ENCODE measurements at regions not wholly inside any gene's neighbourhood (a gene's known extent, or its start where the extent isn't known, plus 50 kb on each side); places are given as distances from the start of the nearest gene placed in this dataset.
"Not testable (repeated sequence)": the region's sequence is repeated elsewhere in the genome, so short reads cannot be mapped to it uniquely, and the experiment has no call there.

DNA sequence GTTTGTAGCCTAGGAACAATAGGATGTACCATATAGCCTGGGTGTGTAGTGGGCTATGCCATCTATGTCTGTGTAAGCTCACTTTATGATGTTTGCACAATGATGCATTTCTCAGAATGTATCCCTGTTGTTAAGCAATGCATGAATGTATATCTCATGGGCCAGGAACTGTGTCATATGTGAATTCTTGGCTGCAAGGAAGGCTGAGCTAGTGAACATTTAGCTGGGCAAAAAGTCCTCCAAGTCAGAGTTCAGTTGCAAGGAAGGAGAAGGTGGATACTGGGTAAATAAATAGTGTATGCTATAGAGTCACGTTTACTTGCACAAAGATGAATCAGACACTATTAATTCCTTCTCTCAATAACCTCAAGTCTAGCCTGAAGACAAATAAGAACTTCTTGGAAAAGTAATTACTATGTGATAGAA lies 136.1 kb downstream of the EHF start:
- DNase-seq (ENCODE audit: low read depth in 2 of 3, low spot score in 2 of 3) = no peak

DNA sequence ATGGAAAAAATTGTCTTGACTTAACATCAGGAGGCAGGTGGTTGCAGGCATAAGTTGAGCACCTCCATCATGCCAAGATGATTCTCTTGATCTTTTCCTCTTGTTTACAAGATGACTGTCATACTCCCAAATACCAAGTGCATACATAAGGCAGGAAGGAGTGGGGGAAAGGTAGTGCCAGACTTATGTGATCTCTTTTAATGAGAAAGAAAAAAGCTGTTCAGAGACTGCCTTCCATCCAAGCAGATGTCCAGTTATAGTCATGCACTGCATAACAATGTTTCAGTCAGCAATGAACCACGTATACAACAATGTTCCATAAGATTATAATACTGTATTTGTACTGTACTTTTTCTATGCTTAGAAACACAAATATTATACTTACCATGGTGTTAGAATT lies 135.7 kb downstream of the EHF start:
- no peak for DNase-seq (ENCODE audit: low read depth in 2 of 3, low spot score in 2 of 3)

DNA sequence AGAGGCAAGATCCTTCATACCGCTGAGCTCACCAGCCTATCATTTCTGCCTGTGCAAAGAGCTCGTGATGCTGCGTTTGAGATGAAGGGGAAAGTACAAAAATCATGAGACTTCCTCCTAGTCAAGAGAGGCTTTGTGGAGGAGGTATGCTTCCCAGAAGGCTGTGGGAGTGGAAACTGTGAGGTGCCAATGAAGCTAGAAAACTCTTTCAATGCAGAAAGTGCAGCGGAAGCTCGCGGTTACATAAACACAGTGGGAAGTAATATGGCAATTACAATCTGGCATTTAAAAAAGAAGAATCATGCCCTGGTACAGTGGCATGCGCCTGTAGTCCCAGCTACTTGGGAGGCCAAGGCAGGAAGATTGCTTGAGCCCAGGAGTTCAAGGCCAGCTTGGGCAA lies 134.8 kb downstream of the EHF start:
- no peak for DNase-seq (ENCODE audit: low read depth in 2 of 3, low spot score in 2 of 3)

DNA sequence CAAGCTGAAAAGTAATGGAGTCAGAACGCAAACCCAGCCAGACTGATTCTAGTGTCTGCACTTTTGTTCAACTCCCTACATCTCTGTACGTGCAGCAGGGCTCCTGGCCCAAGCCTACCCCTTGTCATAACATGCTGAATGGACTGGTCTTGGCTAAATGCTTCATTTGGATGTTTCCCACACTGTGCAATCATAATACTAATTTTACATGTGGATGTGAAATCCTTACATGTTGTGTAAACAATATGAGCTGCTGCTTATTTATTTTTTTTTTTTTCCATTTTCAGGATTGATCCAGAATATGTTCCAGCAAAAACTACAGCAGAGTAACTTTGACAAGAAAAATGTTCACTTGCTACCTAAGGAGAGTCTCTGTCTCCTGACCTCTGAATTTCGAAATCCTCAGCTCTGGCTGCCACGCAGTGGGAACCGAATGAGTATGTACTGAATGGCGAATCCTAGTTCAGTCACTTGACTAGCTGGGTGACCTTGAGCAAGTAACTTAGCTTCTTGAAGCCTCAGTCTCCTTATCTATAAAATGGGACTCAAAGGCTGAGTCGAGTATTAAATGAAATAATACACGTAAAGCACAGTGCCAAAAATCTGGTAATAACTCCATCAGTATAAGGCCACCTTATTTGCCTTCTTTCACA lies 133.4 kb downstream of the EHF start:
- no peak for DNase-seq (ENCODE audit: low read depth in 2 of 3, low spot score in 2 of 3)

DNA sequence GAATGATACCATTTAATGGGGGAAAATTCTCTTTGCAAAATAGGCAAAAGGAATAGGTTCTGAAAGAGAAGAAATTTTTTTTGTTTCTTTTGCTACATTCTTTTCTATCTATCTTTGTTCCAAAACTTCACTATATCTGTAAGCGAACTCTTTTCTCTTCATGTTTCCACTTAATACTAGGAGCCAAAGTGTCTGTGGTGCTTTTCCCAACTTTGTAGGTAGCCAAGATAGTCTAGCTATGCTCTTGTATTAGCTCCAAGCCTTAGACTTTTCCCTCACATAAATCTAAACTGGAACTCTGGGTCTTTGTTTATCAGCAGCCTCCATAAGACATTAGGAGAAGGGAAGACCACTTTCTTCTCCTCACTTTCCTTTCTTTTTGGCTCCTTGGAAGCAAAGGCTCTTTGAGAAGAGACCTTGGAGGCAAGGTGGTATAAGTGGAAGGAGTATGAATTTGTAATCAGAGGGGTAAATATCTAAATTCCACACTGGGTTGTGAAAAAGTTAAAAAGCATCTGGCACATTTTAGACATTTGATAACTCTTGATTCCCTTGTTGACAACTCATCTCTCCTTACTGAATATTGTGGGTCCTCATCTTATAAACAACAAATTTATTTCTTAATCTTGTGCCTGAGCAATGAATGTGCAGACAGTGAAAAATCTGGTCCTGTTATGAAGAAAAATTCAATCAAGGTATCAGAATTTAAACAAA lies 130.0 kb downstream of the EHF start:
- DNase-seq (ENCODE audit: low read depth in 2 of 3, low spot score in 2 of 3) = no peak

DNA sequence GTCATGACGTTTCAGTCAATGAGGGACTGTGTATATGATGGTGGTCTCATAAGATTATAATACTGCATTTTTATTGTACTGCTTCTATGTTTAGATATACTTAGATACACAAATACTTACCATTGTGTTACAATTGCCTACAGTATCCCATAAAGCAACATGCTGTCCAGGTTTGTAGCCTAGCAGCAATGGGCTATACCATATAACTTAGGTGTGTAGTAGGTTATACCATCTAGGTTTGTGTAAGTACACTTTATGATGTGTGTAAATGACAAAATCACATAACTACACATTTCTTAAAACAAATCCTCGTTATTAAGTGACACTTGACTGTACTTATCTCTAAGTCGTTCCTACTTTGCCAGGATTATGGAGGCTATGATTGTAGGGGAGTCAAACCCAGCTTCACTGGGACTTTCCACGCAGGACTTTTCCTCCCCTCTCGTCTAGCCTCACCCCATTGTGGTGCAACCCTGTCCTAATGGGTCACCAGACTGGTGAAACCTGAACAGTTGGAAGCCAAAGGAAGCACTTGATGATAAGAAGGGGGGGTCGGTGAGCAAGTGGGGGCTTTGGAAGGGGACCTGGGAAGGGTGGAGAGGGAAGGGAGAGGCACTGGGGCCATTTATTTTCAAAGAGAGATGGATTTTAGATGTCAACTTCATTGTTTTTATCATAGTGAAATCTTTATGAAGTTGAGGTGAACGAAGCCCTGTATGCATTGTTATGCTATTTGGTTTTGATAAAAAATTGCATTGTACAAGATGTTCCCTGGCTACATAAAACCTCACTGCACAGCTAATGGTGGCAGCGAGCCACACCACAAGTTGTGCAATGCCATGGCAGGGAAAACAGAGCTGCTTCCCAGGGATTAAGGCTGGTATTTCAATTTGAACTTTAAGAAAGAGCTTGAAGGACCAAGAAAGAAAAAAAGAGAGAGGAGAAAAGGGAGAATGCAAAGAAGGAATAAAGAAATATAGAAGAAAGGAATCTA lies 129.1 kb downstream of the EHF start:
- peak in 1 of 3 donors; percentile 4 for DNase-seq (ENCODE audit: low read depth in 2 of 3, low spot score in 2 of 3)

DNA sequence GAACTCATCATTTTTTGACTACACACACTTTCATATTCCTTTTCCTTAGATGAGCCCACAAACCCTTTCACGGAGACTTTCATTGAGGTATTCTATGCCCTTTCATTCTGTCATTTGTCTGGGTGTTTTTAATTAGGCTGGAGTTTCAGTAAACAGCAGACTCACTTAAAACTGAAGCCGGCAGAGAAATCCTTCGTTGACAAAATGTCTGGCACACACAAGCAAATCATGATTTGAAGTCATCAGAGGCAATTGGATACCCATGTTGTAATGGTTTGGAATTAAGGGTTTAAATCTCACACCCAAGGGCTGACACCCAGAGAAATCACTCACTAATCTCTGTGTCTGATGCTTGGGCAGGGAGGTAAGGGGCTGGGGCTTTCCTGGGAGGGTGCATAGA lies 127.1 kb downstream of the EHF start:
- no peak for DNase-seq (ENCODE audit: low read depth in 2 of 3, low spot score in 2 of 3)

DNA sequence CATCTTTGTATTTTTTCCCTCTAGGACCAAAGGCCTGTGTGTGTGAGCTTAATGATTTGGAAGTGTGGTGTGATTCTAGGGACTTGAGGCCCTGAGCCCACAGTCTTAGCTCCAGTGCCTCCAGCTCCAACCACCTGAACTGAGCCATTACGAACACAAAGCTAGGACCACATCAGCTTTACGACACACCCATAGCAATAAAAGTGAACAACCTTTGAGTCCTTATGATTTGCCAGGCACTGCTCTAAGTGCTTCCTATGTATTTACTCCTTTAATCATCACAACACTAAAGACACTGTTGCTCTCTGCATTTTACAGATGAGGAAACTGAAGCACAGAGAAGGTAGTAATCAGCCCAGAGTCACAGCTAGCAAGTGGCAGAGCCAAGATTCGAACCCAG lies 126.4 kb downstream of the EHF start:
- DNase-seq (ENCODE audit: low read depth in 2 of 3, low spot score in 2 of 3) = no peak

DNA sequence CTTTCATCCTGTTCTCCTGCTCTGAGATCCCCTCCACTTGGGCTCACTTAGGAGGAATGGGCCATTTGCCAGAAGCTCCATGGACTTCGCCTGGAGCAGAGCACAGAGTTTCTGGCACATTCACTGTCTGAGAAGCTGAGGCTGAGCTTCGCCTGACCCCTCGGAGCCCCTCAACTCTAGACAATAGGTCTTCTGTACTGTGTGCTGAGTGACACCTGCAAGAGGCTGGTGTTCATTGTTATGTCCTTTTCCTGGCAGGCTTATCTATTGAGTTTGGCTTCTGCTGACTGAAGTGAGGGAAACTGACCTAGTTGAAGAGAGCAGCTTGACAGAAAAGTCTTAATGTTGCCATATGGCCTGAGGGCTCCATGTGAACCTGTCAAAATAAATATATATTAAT lies 124.3 kb downstream of the EHF start:
- DNase-seq (ENCODE audit: low read depth in 2 of 3, low spot score in 2 of 3) = no peak

DNA sequence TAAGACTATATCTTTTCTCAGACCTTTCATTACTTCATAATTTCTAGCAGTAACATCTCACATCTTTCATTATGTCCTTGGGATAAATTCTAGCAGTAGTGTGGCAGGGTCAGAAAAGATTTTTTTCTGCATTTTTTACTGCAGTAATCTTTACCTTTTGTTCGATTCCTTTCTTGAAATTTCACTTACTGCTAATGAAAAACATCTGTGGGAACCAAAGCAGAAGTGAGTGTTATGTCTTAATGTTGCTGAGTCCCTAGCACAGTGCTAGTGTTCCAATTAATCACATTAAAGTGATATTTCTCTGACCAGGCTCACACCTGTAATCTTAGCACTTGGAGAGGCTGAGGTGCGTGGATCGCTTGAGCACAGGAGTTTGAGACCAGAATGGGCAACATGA lies 123.6 kb downstream of the EHF start:
- no peak for DNase-seq (ENCODE audit: low read depth in 2 of 3, low spot score in 2 of 3)

DNA sequence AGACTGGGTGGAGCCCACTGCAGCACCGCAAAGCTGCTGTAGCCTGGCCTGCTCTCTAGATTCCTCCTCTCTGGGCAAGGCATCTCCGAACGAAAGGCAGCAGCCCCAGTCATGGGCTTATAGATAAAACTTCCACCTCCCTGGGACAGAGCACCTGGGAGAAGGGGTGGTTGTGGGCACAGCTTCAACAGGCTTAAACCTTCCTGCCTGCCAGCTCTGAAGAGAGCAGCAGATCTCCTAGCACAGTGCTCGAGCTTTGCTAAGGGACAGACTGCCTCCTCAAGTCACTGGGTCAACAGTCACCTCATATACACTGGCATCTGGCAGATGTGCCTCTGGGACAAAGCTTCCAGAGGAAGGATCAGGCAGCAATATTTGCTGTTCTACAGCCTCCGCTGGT lies 117.3 kb downstream of the EHF start:
- DNase-seq (ENCODE audit: low read depth in 2 of 3, low spot score in 2 of 3) = no peak

DNA sequence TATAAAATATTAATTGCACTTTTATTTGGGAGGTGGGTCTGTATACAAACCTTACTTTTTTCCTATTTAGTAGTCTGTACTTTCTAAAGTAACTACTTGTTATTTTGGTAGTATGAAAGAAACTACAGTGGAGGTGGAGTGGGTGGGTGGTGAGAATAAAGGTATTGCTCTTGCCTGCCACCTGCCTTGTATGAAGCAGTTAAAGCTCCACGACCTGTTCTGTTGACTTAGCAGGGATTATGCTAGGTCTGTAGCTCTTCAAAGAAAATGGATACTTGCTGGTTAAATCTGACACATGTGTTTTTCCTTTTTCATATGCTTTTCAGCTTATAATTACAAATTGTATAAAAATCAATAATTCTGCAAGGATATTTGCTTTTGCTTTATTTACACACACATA lies 111.9 kb downstream of the EHF start:
- no peak for DNase-seq (ENCODE audit: low read depth in 2 of 3, low spot score in 2 of 3)

DNA sequence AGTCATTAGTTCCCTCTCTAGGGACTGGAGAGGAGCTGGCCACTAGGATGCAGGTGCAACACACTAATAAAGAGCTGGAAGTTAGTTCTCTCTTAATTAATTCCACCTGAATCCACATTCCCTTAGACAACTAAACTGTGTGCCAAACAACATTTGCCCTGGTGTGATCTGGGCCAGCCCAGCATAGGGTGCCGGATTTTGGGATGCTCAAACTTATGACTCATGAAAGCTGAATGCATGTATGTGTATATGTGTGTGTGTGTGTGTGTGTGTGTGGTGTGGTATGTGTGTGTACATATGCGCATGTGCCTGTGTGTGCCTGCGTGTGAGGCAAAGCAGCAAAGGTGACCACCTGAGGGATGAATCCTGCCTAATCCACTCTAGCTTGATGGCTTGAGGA lies 110.7 kb downstream of the EHF start:
- no peak for DNase-seq (ENCODE audit: low read depth in 2 of 3, low spot score in 2 of 3)

DNA sequence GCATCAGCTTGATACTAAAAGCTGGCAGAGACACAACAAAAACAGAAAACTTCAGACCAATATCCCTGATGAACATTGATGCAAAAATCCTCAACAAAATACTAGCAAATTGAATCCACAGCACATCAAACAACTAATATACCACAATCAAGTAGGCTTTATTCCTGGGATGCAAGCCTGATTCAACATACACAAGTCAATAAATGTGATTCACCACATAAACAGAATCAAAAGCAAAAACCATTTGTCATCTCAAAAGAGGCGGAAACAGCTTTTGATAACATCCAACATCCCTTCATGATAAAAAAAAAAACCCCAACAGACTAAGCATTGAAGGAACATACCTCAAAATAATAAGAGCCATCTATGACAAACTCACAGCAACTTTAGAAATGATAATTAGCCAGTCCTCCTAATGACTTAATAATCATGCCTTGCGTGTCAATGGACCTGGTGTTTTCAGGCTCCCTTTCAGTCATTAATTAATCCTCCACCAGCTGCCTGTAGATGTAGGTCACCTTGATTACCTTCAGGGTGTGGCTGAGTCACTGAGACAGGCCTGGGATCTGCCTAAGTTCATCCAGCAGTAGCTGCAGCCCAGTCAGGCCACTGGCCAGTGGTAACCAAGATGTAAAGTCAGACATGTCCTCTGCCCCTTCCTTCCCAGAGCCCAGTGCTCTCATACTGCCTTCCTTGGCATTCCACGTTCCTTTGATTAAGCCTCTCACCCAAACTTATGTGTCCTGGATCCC lies 109.8 kb downstream of the EHF start:
- DNase-seq (ENCODE audit: low read depth in 2 of 3, low spot score in 2 of 3) = no peak

DNA sequence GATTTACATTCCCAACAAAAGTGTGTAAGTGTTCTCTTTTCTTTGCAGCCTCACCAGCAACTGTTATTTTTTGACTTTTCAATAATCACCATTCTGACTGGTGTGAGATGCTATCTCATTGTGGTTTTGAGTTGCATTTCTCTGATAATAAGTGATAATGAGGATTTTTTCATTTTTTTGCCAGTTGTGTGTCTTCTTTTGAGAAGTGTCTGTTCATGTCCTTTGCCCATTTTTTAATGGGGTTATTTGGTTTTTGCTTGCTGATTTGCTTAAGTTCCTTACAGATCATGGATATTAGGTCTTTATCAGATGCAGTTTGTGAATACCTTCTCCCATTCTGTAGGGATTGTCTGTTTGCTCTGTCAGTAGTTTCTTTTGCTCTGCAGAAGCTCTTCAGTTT lies 107.7 kb downstream of the EHF start:
- no peak for DNase-seq (ENCODE audit: low read depth in 2 of 3, low spot score in 2 of 3)

DNA sequence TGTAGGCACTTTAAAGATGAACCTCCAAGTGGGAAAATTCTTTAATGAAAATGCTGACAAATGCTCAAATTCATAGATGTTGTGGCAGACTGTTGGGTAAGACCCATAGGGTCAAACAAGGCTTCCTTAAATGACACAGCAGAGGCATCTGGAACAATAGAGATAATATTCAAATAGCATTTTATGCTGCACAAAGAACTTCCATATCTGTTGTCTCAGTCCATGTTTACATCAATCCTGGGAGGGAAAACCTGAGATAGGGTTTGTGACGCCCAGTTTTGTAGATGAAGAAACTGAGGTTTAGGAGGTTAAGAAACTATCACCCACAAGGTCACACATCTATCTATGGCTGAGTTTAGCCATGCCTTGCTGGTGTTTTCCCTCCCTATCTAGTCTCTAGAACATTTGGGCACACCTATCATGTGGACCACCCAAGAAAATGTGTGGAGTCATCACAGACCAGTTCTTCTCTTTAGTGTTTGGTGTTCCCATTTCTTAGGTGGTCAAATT lies 106.4 kb downstream of the EHF start:
- no peak for DNase-seq (ENCODE audit: low read depth in 2 of 3, low spot score in 2 of 3)

DNA sequence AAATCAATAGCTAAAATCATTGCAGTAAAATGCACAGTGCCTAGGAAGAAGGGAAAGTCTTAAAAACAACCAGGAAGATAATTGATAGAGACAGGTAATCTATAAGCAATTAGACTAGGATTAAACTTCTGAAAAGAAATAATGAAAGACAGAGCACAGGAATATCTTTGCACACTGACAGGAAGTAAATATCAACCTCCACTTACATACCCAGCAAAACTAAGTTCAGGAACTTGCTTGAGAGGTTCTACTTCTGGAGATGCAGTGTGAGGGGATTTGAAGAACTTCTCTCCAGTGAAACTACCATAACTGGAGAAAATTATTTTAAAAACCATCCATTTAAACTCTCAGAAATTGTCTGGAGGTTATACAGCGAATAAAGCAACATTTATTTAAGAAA lies 104.1 kb downstream of the EHF start:
- DNase-seq (ENCODE audit: low read depth in 2 of 3, low spot score in 2 of 3) = no peak

DNA sequence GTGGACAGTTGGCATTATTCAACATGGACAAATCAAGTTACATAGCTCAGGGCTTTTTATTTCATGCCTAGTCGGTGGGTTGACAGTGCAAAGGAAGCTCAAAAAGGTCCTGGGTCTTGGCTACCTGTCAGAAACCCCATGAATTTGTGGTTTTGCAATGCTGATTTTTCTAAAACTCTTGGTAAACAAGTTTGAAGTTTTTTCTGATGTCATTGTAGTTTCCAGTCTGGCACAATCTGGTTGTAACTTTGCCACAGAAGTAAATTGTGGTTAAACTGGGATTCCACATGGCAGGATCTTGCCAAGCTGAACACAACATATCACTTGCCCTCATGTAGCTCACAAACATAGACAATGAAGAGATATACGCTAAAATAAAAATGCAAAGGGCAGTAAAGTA lies 100.8 kb downstream of the EHF start:
- no peak for DNase-seq (ENCODE audit: low read depth in 2 of 3, low spot score in 2 of 3)

DNA sequence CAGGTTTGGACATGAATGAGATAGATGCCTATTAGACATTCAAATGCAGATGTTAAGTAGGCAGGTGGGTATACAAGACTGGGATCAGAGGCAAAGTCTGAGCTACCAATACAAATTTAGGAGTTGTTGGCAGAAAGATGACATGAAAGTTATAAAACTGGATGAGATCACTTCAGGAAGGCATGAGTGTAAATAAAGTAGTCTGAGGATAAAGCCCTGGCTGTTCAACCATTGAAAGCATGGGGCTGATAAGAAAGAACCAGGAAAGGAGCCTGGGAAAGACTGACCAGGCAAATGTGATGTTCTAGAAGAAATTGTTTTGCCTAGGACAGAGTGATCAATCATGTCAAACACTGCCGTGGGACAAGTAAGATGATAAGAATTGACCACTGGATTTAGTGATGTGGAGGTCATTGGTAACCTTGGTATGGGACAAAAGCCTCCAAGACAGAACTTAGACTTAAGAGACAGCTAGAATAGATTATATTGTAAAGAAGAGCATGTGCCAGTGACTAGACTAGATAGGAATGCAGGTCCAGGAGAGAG lies 98.5 kb downstream of the EHF start:
- no peak for DNase-seq (ENCODE audit: low read depth in 2 of 3, low spot score in 2 of 3)

DNA sequence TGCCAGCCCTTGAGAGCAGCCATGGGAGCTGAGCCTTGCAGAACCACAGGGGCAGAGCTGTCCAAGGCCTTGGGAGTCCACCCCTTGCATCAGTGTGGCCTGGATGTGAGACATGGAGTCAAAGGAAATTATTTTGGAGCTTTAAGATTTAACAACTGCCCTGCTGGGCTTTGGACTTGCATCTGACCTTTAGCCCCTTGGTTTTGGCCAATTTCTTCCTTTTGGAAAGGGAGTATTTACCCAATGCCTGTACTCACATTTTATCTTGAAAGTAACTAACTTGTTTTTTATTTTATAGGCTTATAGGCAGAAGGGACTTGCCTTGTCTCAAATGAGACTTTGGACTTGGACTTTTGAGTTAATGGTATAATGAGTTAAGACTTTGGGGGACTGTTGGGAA lies 92.7 kb downstream of the EHF start:
- DNase-seq (ENCODE audit: low read depth in 2 of 3, low spot score in 2 of 3) = not testable (repeated sequence)

All from hematopoietic multipotent progenitor cell (in vitro differentiated cells).